Fibroblast of skin of left quadriceps (primary cell): ENCODE measurements at regions not wholly inside any gene's neighbourhood (a gene's known extent, or its start where the extent isn't known, plus 50 kb on each side); places are given as distances from the start of the nearest gene placed in this dataset.
"Not testable (repeated sequence)": the region's sequence is repeated elsewhere in the genome, so short reads cannot be mapped to it uniquely, and the experiment has no call there.

ENCODE experiments used
- DNase-seq, 2 experiments: peaks; one replicate each; pipeline ENCODE4 v3.0.0-alpha.2; 2013; ENCODE audit warnings: low read depth in 2 of 2

DNA sequence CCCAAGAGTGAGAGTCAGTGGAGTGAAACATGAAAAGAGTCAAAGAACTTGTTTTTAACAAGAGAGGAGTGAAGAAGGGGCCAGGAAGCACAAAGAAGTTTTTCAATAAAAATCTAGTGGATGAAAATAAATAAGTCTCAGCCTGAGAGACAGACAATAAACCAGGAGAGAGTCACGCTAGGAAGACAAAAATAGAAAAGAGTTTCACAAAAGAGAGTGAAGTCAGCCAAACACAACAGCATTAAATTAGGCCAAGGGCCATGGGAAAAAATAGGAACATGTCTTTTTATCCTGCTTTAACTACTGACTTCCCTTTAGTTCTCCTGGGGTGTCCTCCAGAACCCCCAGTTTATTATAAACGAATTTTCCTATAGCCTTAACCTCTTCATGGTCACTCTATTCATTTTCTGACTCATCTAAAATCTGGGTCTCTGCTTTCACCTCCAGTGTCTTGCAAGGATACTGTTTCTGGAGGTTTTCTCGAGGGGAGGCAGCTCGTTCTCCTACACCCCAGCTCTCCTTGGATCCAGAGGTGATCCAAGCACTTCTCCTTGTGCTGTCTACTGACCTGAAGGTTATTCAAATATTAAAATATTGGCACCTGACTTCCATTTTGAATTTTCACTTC lies 571.5 kb upstream of the PPP2R3A start:
- no peak for DNase-seq

GRCh38 chr3:135412475-135412874 lies 553.1 kb upstream of the PPP2R3A start:
- no peak for DNase-seq

- DNase-seq, result no peak
Measured at GRCh38 chr3:135416182-135416581, 549.3 kb upstream of the PPP2R3A start.

DNA sequence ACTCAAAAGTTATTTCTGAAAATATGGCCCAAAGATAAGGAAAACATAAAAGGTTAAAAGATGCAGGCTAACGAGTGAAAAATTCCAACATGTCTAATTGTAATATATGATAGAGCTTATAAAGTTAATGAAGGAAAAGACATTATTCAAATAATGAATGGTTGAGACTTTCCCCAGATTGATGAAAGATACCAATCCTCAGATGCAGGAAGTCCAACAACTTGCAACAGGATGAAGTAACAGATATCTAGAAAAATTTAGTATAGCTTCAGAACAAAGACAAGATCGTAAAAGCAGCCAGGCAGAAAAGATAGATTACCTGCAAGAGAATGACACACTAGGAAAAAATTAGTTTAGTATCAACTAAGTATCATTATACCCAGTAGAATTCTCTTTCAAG lies 546.4 kb upstream of the PPP2R3A start:
- no peak for DNase-seq

- no peak for DNase-seq
Measured at GRCh38 chr3:135426508-135426907, 539.0 kb upstream of the PPP2R3A start.

GRCh38 chr3:135432402-135432801 lies 533.1 kb upstream of the PPP2R3A start:
- no peak for DNase-seq

DNA sequence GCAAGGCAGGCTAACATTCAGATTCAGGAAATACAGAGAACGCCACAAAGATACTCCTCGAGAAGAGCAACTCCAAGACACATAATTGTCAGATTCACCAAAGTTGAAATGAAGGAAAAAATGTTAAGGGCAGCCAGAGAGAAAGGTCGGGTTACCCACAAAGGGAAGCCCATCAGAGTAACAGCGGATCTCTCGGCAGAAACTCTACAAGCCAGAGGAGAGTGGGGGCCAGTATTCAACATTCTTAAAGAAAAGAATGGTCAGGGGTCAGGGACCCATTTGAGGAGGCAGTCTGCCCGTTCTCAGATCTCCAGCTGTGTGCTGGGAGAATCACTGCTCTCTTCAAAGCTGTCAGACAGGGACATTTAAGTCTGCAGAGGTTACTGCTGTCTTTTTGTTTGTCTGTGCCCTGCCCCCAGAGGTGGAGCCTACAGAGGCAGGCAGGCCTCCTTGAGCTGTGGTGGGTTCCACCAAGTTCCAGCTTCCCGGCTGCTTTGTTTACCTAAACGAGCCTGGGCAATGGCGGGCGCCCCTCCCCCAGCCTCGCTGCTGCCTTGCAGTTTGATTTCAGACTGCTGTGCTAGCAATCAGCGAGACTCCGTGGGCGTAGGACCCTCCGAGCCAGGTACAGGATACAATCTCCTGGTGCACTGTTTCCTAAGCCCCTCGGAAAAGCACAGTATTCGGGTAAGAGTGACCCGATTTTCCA lies 526.5 kb upstream of the PPP2R3A start:
- not testable (repeated sequence) for DNase-seq

GRCh38 chr3:135439632-135440031 lies 525.9 kb upstream of the PPP2R3A start:
- DNase-seq, result not testable (repeated sequence)

DNA sequence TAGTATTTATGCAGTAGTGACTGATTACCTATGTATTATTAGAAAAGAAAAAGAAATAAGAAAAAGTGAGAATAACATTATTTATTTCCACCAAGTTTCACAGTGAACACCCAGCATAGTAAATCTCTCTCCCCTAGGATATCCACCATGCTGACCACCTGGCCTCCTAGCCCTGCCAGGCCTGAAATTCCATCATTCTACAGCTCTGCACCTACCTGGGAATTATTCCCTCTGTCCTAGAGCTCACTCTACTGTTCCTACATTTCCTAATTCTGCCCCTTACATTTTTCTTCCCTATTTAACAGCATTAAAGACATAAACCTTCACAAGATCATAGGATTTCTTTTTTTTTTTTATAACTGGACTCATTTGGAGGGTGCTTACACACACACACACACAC lies 525.3 kb upstream of the PPP2R3A start:
- DNase-seq, result no peak

- DNase-seq, result no peak
Measured at GRCh38 chr3:135440746-135441145, 524.8 kb upstream of the PPP2R3A start.

DNA sequence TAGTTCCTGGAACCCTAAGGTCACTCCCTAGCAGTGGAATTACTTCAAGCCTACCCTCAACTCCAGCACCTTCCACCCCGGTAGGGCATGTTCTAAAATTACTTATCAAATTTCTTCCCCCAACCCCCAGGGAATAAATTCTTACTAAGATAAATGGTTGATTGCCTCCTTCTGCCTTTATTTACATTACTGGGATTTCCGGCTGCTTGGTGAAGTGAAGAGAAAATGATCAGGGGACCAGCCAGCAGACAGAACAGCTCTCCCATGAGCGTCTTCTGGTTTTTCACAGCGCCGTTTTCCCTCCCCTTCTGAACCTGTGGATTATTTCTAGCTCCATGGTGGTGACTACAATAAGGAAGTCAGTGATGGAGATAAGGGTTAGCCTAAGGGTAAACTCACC lies 521.5 kb upstream of the PPP2R3A start:
- no peak for DNase-seq

DNA sequence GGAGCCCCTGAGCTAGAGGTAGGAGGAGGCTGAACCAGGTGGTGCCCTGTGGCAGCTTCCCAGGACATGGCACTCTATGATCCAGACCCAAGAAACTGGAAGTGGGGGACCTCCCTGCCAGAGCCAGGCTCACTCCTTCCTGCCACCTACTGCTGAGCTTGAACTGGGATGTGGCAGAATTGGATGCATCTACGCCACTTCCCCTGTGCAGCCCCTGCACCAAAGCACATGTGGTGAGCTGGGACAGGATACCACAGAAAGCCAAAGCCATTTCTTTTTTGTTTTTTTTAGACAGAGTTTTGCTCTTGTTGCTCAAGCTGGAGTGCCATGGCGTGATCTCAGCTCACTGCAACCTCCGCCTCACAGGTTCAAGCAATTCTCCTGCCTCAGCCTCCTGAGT lies 518.0 kb upstream of the PPP2R3A start:
- DNase-seq, result no peak

GRCh38 chr3:135448520-135448919 lies 517.0 kb upstream of the PPP2R3A start:
- no peak for DNase-seq

- DNase-seq, result no peak
Measured at GRCh38 chr3:135449046-135449445, 516.5 kb upstream of the PPP2R3A start.

DNA sequence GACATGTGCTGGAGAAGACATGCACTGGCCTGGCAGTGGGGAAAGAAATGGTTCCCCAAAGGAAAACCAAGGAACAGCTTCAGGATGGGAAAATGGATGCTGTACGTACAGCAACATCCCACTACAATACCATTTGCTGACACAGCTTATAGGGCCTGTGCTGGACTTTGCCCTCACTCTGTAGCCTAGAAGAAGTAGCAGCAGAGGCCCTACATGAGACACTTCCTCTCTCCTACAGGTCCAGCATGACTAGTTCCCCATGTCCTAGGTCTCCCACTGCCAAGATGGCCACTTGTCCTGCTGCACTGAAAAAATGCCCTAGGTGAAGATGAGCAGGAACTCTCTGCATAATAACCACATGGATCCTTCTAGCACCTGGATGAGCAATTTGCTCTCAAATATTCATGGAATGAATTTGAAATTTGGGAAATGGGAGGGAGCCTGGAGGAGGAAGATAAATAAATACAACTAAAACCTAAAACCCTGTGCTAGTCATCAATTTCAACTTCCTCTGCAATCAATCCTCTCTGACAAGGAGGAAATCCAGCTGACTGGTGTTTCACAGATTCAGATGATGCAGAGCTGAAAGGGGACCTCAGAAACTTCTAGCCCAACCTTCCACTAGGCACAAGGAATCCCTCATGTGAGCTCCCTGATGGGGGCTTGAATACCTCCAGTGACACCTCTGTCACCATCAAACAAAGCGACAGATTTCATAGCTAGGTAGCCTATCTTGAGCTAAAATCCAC lies 514.3 kb upstream of the PPP2R3A start:
- no peak for DNase-seq

- no peak for DNase-seq
Measured at GRCh38 chr3:135452881-135453280, 512.6 kb upstream of the PPP2R3A start.

DNA sequence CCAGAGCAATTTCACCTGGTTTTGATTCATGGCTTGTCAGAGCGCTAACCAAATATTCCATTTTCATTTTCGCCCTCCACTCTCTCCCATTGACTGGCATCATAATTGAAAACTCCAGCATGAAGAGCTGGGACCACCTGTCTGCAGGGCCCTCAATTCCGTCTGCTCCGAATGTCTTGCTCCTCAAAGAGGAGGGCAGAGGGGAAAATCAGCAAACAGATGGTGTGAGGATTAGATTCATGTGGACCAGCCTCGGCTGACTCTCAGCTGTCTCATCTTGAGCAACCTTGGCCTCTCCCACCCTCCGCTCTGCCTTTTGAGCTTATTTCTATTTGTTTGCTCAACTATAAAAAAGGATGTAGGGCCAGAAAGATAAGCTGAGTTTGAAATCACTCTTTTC lies 512.2 kb upstream of the PPP2R3A start:
- no peak for DNase-seq

DNA sequence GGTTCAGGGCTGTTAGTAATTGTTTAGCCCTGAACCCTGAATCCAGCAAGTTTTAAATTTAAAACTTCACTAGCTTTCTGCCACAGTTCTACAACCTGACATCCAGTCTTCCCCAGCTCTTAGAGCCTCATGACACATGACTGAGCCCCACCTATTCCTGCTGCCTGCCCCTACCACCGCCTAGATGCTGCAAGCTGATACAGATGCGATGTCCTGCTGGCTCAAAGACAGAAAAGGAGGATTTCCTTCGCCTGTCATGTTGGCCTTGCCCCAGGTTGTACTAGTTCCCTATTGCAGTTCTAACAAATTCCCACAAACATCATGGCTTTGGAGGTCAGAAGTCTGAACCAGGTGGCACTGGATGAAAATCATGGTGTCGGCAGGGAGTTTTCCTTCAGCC lies 510.6 kb upstream of the PPP2R3A start:
- no peak for DNase-seq

- DNase-seq, result no peak
Measured at GRCh38 chr3:135456108-135456790, 509.3 kb upstream of the PPP2R3A start.

DNA sequence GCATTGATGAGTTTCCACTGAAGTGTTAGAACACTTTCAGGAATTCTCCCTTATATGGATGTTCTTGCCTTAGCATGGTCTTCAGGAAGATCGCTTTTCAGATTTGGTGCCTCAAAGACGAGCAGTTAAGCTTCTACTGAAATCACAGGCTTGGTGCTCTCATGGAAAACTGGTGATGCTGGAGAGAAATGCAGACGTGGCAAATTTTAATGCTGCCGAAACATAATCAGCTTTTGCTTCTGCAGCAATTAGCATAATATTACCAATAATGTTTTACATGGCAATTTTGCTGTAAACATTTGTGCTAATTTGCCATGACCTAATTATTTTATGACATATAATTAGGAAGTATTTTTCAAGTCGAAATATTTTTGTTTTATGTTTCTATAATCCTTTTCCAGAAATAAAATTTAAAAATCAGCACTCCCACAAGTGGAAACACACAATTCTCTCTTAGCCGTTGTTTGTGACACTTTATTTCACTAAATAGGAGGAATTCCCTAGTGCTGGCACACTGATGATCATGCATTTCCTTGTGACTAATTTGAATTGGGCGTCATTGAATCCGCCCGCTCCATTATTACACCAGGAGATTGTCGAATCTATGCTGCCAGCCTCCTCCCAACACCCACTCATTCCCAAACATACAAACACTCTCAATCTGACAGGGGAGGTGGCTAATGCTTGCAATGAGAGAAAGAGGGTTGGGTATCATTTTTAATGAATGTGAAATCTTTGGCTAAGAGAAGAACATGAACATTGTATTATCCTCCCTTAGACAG lies 506.8 kb upstream of the PPP2R3A start:
- no peak for DNase-seq

- DNase-seq, result no peak
Measured at GRCh38 chr3:135460273-135460672, 505.3 kb upstream of the PPP2R3A start.

- DNase-seq, result no peak
Measured at GRCh38 chr3:135471911-135472310, 493.6 kb upstream of the PPP2R3A start.
